ENCODE measurements at regions not wholly inside any gene's neighbourhood (a gene's known extent, or its start where the extent isn't known, plus 50 kb on each side); places are given as distances from the start of the nearest gene placed in this dataset.

DNA sequence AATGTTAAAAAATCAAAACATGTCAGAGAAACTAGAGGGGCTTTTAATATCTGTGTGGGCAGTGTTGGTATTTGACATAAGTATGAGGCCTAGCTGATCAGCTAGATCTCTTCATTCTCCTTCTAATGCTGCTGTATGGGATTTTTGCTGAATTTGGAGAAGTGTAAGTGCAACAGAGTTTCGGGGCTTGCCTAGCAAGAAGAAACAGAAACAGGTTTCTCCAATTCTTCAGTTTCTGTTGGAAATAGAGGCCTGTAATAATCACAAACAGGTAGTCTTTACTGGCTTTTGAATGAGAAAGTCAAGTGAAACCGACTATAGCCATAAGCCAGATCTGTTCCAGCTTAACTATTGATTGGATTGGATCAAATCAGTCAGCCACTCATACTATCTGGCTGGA is 96.4 kb upstream of the PCLO start:
- TF ChIP-seq EZH2 (IDR thresholded peaks at IDR 0.05; ENCODE audit: insufficient read depth, poor library complexity, severe bottlenecking): no peak
- no peak for TF ChIP-seq EZH2phosphoT487 (IDR thresholded peaks at IDR 0.05; ENCODE audit: insufficient read depth, low read depth)
